DMS53 treated with DMSO at 0.1 percent for 48 hours (cell line): ENCODE measurements at regions not wholly inside any gene's neighbourhood (a gene's known extent, or its start where the extent isn't known, plus 50 kb on each side); places are given as distances from the start of the nearest gene placed in this dataset.
"Not testable (repeated sequence)": the region's sequence is repeated elsewhere in the genome, so short reads cannot be mapped to it uniquely, and the experiment has no call there.

Experiments
- DNase-seq: peaks from one replicate; lab custom pipeline; 2025; ENCODE audit not compliant: unreplicated experiment; lab: John Stamatoyannopoulos, UW

GRCh38 chr2:19109518-19109917 is 248.9 kb downstream of the OSR1 start:
- no peak for DNase-seq

DNA sequence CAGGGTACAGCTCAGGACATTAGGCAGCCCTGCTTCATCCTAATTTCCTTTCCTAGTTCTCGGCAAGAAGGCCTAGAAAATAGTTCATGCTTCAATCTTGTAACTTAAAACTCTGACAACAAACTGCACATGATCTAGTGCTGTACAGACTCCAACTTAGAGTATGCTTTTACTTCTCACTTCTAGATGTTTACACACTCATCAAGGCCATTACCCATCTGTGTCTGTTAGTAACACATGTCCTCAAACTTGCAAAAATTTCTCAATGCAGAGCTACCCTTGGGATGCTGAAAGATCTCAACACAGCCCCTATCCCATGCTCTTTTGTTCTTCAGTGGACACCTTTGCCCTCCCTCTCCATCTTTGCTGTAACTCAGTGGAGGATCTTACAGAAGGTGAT is 252.0 kb downstream of the OSR1 start:
- DNase-seq: no peak

- DNase-seq: no peak
Observed at GRCh38 chr2:19104503-19104902, 253.9 kb downstream of the OSR1 start.

- DNase-seq: no peak
Observed at GRCh38 chr2:19102696-19103423, 255.6 kb downstream of the OSR1 start.

DNA sequence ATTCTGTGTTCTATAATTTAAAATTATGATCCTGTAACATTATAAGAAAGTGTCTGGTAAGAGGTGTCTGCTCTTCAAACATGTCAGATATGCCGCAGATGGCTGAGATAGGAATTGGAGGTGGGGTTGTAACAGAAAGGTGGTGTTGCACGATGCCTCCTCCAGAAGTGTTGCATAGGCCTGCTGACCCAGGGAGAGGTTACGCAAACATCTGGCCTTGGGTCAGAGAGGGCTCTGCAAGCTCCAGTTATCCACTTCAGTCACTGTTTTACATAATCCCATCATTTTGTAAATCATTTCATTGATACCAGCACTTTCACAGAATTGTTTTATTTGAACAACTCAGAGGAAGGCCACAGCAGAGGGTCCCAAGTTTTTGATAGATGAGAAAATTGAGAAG is 256.5 kb downstream of the OSR1 start:
- DNase-seq: no peak

- DNase-seq: no peak
Observed at GRCh38 chr2:19100570-19100969, 257.9 kb downstream of the OSR1 start.

- DNase-seq: no peak
Observed at GRCh38 chr2:19099181-19099580, 259.2 kb downstream of the OSR1 start.

- DNase-seq: no peak
Observed at GRCh38 chr2:19098467-19099160, 259.8 kb downstream of the OSR1 start.

- not testable (repeated sequence) for DNase-seq
Observed at GRCh38 chr2:19089476-19089875, 268.9 kb downstream of the OSR1 start.

- DNase-seq: no peak
Observed at GRCh38 chr2:19086231-19086651, 272.2 kb downstream of the OSR1 start.

DNA sequence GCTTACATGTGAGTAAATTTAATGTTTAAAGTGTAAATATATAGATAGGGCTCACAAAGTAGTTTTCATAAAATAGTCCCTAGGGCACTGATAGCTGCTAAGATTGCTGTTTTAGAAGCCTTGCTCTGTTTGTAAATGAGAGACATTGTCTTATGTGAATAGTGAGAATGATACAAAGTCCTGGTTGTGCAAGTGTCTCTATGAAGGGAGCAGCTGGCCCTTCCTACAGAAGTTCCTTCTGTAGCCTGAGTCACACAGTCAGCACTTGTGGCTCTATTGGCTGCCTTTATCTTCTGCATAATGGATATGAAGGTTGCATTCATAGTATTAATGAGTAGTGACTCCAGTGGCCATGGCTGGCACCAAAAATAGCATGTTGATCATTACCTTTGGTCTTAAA is 279.7 kb downstream of the OSR1 start:
- DNase-seq: no peak

DNA sequence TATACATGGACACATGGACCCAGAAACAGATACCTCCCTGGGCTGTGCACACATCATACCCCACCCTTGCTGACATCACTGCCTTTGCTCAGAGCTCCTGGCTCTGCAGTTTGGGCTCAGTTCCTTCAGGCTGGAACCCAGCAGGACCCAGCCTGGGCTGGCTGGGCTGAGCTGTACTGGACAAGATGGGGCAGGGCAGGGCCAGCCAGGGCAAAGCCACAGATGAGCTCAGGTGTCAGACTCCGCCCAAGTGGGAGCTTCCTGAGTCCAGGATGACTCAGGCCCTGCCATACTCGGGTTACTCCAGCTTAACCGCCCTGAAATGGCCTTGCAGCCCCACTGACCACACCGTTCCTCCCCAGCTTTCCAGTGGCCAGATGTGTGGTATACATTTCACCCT is 284.9 kb downstream of the OSR1 start:
- peak; percentile 48 for DNase-seq

- DNase-seq: no peak
Observed at GRCh38 chr2:19072161-19072560, 286.3 kb downstream of the OSR1 start.

- no peak for DNase-seq
Observed at GRCh38 chr2:19070886-19071285, 287.5 kb downstream of the OSR1 start.

GRCh38 chr2:19068206-19068605 is 290.2 kb downstream of the OSR1 start:
- DNase-seq: no peak

DNA sequence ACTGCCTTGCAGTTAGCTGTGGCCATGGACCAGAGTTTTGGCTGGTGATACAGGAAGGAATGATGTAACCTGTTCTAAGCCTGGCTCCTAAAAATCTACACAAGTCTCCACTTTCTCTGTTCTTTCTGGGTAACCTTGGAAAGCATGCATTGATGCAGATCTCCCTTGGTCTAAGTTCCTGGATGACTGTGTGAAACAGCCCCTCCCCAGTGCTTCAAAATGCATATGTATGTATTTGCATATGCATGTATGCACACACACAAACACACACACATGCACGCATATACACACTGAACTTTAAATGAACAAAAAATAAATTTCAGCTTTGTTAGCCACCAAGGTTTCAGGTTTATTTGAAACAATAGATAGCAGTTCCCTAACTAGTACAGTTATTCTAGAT is 296.1 kb downstream of the OSR1 start:
- DNase-seq: no peak

DNA sequence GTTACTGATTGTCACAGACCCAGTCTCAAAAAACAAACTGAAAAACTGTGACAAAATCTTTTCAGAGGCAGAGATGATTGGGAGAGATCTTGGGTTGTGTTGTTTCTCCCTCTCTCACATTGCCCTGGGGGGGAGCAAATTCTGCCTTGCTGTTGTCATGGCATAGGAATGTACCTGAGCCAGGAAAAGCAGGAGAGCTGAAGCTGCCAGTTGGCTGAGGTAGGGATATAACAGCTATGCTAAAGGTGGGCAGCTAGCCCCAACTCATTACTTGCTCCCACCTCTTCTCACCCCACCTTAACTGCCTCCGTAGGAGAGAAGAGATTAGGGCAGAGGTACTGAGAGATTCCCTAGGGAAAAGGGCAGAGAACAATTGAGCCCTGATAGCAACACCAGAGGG is 299.3 kb downstream of the OSR1 start:
- no peak for DNase-seq

DNA sequence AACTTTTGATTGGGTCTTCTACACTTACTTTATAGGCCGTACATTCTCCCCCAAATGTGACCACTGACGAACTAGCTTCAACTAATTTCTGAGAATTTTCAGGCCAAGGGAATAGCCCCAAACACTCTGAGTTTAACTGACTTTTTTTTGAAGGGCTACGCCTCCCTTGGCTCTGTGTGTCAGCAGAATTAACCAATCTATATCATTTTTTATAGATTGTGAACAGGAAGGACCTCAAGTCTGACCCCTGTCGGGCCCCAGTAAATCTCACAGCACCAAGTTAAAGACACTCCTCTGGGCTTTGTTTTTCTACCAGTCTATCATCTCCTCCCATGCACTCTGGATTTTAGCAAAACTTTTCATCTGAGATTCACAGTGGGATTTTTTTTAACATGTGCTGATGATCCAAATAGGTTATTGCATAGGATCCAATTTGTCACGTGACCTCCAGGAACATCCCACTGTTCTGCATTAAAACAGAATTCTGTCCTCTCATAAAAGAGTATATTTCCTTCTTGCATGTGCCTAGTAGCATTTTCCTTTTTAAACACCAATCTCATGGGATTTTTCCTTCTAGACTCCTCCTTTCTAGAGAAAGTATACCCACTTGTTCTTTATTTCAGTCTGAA is 307.1 kb downstream of the OSR1 start:
- DNase-seq: no peak

GRCh38 chr2:19050354-19050753 is 308.1 kb downstream of the OSR1 start:
- DNase-seq: no peak

DNA sequence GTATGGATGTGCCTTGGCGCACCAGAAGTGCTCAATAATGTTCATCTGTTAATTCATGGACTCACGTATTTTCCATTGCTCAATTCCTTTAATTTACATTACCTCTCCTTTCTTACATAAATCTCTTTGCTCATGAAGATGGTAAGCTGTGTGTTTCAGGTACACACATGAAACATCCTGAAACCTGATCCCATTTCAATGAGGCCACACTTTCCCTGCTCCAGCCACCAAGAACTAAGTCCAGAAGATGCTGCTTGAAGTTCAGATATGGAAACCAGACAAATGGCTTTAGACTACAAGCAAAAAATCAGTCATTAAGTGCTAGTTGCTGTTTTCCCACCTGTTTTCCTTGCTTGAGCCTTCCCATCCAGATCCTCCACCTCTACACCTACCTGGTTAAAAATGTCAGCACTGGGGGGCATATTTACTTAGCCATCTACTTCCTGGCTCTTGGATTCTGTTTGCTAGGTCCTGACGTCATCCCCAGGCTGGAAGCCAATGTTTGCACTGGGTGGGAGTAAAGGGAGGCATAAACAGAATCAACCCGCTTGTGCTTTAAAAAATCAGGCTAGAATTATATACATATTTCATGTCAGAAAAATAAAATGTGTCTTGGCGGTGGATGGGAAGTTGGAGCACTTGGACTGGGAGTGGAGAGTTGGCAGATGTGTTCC is 309.7 kb downstream of the OSR1 start:
- DNase-seq: peak; percentile 89

DNA sequence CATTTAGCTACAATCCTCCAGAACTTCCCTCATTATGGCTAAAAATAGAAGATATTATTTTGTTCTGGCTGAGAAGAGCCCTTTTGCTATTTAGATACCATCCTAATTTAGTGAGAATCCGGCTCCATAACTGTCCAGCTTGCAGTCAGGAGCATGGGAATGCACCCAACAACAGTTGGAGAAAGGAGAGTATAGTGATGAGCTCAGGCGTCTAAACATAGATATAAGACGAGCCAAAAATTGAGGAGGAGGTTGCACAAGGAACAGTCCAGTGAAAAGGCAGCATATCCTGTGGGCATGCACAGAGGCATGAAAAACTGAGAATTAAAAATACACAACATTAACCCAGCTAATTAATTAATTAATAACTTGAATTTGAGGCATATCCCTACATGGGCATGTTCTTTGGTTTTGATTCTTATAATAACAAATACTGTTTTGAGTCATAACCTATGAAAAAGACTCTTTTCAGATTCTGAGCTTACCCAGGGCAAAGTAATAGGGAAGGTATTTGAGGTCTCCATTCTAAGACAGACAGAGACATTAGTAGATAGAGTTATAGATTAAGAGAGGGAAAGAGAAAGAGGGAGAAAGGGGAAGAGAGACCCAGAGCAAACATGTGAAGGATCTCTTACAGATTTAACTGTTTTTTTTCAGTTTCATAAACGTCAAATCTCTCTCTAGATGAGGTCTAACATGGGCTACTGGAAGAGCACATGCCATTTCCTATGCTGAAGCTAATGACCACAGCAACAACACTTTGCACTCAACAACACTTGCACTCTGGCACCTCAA is 311.2 kb downstream of the OSR1 start:
- DNase-seq: no peak
